H9 (cell line): ENCODE measurements at regions not wholly inside any gene's neighbourhood (a gene's known extent, or its start where the extent isn't known, plus 50 kb on each side); places are given as distances from the start of the nearest gene placed in this dataset.

ENCODE experiments used
- DNase-seq: peaks from one replicate; pipeline ENCODE4 v3.0.0-alpha.2; 2017
- H2AFZ ChIP-seq: one replicate; pipeline ENCODE4 v1.6.1; 2013; ENCODE audit warnings: mild to moderate bottlenecking, low read length, control low read depth, moderate library complexity
- H2AK5ac ChIP-seq: 2 replicates; pipeline ENCODE4 v1.6.1; 2013; ENCODE audit warnings: low read length, control low read depth, mixed read lengths; ENCODE audit not compliant: insufficient read length
- H2BK120ac ChIP-seq: one replicate; pipeline ENCODE4 v1.6.1; 2013; ENCODE audit warnings: low read depth, mild to moderate bottlenecking, low read length, control low read depth, inconsistent platforms; ENCODE audit not compliant: poor library complexity, severe bottlenecking
- H2BK12ac ChIP-seq: 2 replicates; pipeline ENCODE4 v1.6.1; 2013; ENCODE audit warnings: low read length, control low read depth, mixed read lengths, low read depth; ENCODE audit not compliant: insufficient read length
- H2BK15ac ChIP-seq: 2 replicates; pipeline ENCODE4 v1.6.1; 2013; ENCODE audit warnings: low read depth, low read length, control low read depth
- H2BK20ac ChIP-seq: one replicate; pipeline ENCODE4 v1.6.1; 2013; ENCODE audit warnings: low read depth, mild to moderate bottlenecking, low read length, control low read depth, inconsistent platforms; ENCODE audit not compliant: poor library complexity, severe bottlenecking
- H2BK5ac ChIP-seq: 2 replicates; pipeline ENCODE4 v1.6.1; 2013; ENCODE audit warnings: low read length, control low read depth, mixed read lengths; ENCODE audit not compliant: insufficient read length
- H3K14ac ChIP-seq: 2 replicates; pipeline ENCODE4 v1.6.1; 2013; ENCODE audit warnings: low read length, control low read depth; ENCODE audit not compliant: insufficient read depth
- H3K18ac ChIP-seq: 2 replicates; pipeline ENCODE4 v1.6.1; 2013; ENCODE audit warnings: low read depth, mild to moderate bottlenecking, mixed read lengths, low read length, control low read depth; ENCODE audit not compliant: insufficient read length
- H3K23ac ChIP-seq: 2 replicates; pipeline ENCODE4 v1.6.1; 2013; ENCODE audit warnings: low read length, control low read depth, mixed read lengths, low read depth; ENCODE audit not compliant: insufficient read length
- H3K23me2 ChIP-seq: 2 replicates; pipeline ENCODE4 v1.6.1; 2013; ENCODE audit warnings: low read depth, mild to moderate bottlenecking, mixed read lengths, low read length, control low read depth; ENCODE audit not compliant: insufficient read length, poor library complexity, severe bottlenecking
- H3K27ac ChIP-seq: 2 replicates; pipeline ENCODE4 v1.5.1; 2013; ENCODE audit warnings: low read length, control low read depth, mixed read lengths, low read depth; ENCODE audit not compliant: insufficient read length
- H3K27me3 ChIP-seq: 2 replicates; pipeline ENCODE4 v1.6.1; 2013; ENCODE audit warnings: low read length, control low read depth, inconsistent platforms; ENCODE audit not compliant: insufficient read depth
- H3K4ac ChIP-seq: 2 replicates; pipeline ENCODE4 v1.6.1; 2013; ENCODE audit warnings: low read depth, mild to moderate bottlenecking, control low read depth, inconsistent platforms, low read length, moderate library complexity
- H3K4me1 ChIP-seq: 2 replicates; pipeline ENCODE4 v1.6.1; 2013; ENCODE audit warnings: low read length, control low read depth, inconsistent platforms; ENCODE audit not compliant: insufficient read depth
- H3K4me2 ChIP-seq: 2 replicates; pipeline ENCODE4 v1.6.1; 2013; ENCODE audit warnings: low read length, control low read depth, mixed read lengths; ENCODE audit not compliant: insufficient read length, insufficient read depth
- H3K56ac ChIP-seq: 2 replicates; pipeline ENCODE4 v1.6.1; 2013; ENCODE audit warnings: low read depth, mild to moderate bottlenecking, mixed read lengths, low read length, control low read depth; ENCODE audit not compliant: insufficient read length
- H3K79me1 ChIP-seq: 2 replicates; pipeline ENCODE4 v1.6.1; 2013; ENCODE audit warnings: low read depth, mild to moderate bottlenecking, moderate library complexity, low read length, control low read depth, inconsistent platforms; ENCODE audit not compliant: insufficient read depth, poor library complexity, severe bottlenecking
- H3K79me2 ChIP-seq: 2 replicates; pipeline ENCODE4 v1.6.1; 2013; ENCODE audit warnings: low read length, control low read depth, inconsistent platforms; ENCODE audit not compliant: insufficient read depth
- H3K9ac ChIP-seq: 2 replicates; pipeline ENCODE4 v1.6.1; 2013; ENCODE audit warnings: low read length, control low read depth, mixed read lengths; ENCODE audit not compliant: insufficient read length; ENCODE audit errors: extremely low read depth
- H3K9me3 ChIP-seq: one replicate; pipeline ENCODE4 v1.6.1; 2013; ENCODE audit warnings: low read depth, low read length, inconsistent platforms; ENCODE audit not compliant: control insufficient read depth
- H3T11ph ChIP-seq: one replicate; pipeline ENCODE4 v1.6.1; 2013; ENCODE audit warnings: mild to moderate bottlenecking, low read length, control low read depth, inconsistent platforms
- H4K20me1 ChIP-seq: one replicate; pipeline ENCODE4 v1.6.1; 2013; ENCODE audit not compliant: control insufficient read depth, insufficient read length, insufficient read depth
- H4K5ac ChIP-seq: 2 replicates; pipeline ENCODE4 v1.6.1; 2013; ENCODE audit warnings: low read depth, mild to moderate bottlenecking, mixed read lengths, low read length, control low read depth; ENCODE audit not compliant: insufficient read length
- H4K8ac ChIP-seq: replicated peaks from 2 replicates; pipeline ENCODE4 v1.6.1; 2013; ENCODE audit warnings: low read length, control low read depth, mixed read lengths, low read depth; ENCODE audit not compliant: insufficient read length
- H4K91ac ChIP-seq: 2 replicates; pipeline ENCODE4 v1.6.1; 2013; ENCODE audit warnings: low read depth, mild to moderate bottlenecking, moderate library complexity, mixed read lengths, low read length, control low read depth; ENCODE audit not compliant: insufficient read length
- H3K27ac Mint-ChIP-seq, 3 experiments: 2 replicates in 2 of 3; 3 replicates in 1 of 3; pipeline ENCODE4 v1.8.0; 2020 to 2021; ENCODE audit warnings: mixed read lengths in 3 of 3, mild to moderate bottlenecking in 1 of 3, moderate library complexity in 1 of 3
- H3K27me3 Mint-ChIP-seq: 2 replicates; pipeline ENCODE4 v1.8.0; 2021; ENCODE audit warnings: low read depth, mild to moderate bottlenecking, moderate library complexity, mixed read lengths
- H3K36me3 Mint-ChIP-seq, 3 experiments: 2 replicates in 2 of 3; 3 replicates in 1 of 3; pipeline ENCODE4 v1.8.0; 2020 to 2021; ENCODE audit warnings: low read depth in 3 of 3, mixed read lengths in 3 of 3; ENCODE audit not compliant: insufficient read depth in 1 of 3
- H3K4me1 Mint-ChIP-seq, 2 experiments: 2 replicates each; pipeline ENCODE4 v1.8.0; 2020; ENCODE audit warnings: mixed read lengths in 2 of 2
- H3K4me3 Mint-ChIP-seq, 2 experiments: 2 replicates in 1 of 2; 3 replicates in 1 of 2; pipeline ENCODE4 v1.8.0; 2020 to 2021; ENCODE audit warnings: mild to moderate bottlenecking in 2 of 2, mixed read lengths in 2 of 2, moderate library complexity in 1 of 2
- H3K9me3 Mint-ChIP-seq, 2 experiments: 2 replicates in 1 of 2; 3 replicates in 1 of 2; pipeline ENCODE4 v1.8.0; 2020; ENCODE audit warnings: mild to moderate bottlenecking in 2 of 2, mixed read lengths in 2 of 2, moderate library complexity in 1 of 2
- WGBS: extraction: QIAGEN DNeasy Blood & Tissue Kit; methylation state at CpG from one replicate; pipeline ENCODE4 v1.1.7; 2013; ENCODE audit warnings: missing lambda C conversion rate, low lambda C conversion rate, mixed read lengths; ENCODE audit not compliant: insufficient read length; ENCODE audit errors: extremely low coverage; 5-methylcytosine and 5-hydroxymethylcytosine counted together
- TF ChIP-seq, protein P1 (sequence below): fragments of 200-600 bp; sonication (generic); conservative IDR thresholded peaks from 3 replicates; pipeline ENCODE4 v1.8.0; 2021; ENCODE audit warnings: antibody characterized with exemption, mild to moderate bottlenecking

DNA sequence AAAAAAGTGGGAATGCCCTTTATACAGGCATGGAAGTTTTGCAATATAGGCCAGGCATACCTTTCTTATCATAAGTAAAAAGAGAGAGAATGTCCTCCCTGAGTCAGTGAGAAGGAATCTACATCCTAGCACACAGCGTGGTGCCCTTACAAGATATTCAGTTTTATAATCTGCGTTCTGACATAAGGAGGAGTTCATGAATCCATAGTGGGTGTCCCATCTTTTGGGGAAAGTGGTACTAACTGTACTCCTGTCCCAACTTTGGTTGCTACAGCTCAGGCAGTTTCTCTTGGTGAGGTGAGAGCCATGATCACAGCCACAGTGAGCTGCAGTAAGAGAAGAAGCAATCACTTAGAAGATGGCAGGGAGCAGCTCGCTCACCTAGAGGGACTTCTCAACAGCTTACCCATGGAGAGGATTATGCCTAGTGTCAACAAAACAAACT lies 332.9 kb downstream of the BCAT1 start:
- H4K20me1 ChIP-seq: no peaks in the 10 kb centered on the region
- H2BK12ac ChIP-seq: no peak overlapping the region
- no peak overlapping the region for H3K4me3 Mint-ChIP-seq
- H3K4me1 Mint-ChIP-seq: peaks cover 13 to 15% of the 10 kb centered on the region in 2 experiments
- TF ChIP-seq, protein P1, sequence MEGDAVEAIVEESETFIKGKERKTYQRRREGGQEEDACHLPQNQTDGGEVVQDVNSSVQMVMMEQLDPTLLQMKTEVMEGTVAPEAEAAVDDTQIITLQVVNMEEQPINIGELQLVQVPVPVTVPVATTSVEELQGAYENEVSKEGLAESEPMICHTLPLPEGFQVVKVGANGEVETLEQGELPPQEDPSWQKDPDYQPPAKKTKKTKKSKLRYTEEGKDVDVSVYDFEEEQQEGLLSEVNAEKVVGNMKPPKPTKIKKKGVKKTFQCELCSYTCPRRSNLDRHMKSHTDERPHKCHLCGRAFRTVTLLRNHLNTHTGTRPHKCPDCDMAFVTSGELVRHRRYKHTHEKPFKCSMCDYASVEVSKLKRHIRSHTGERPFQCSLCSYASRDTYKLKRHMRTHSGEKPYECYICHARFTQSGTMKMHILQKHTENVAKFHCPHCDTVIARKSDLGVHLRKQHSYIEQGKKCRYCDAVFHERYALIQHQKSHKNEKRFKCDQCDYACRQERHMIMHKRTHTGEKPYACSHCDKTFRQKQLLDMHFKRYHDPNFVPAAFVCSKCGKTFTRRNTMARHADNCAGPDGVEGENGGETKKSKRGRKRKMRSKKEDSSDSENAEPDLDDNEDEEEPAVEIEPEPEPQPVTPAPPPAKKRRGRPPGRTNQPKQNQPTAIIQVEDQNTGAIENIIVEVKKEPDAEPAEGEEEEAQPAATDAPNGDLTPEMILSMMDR: no peak
- H3K9me3 Mint-ChIP-seq: peaks cover 0 to 6% of the 10 kb centered on the region in 2 experiments; a peak in 4 of 5 replicates
- H4K91ac ChIP-seq: no peak overlapping the region
- H3K14ac ChIP-seq: no peak overlapping the region
- H3K4me2 ChIP-seq: no peak overlapping the region
- no peaks in the 10 kb centered on the region for H3K27me3 ChIP-seq
- H3K23me2 ChIP-seq: no peaks in the 10 kb centered on the region
- H2BK15ac ChIP-seq: no peak overlapping the region
- H4K5ac ChIP-seq: no peak overlapping the region
- WGBS: no CpG with 5 or more reads among the region's 3 CpGs
- H3K4ac ChIP-seq: no peak overlapping the region
- H2BK20ac ChIP-seq: no peak overlapping the region
- H3K79me2 ChIP-seq: no peaks in the 10 kb centered on the region
- no peak for DNase-seq
- no peak overlapping the region for H3T11ph ChIP-seq
- no peak overlapping the region for H3K27ac Mint-ChIP-seq
- no peak overlapping the region for H3K23ac ChIP-seq
- H3K27ac ChIP-seq: no peak overlapping the region
- no peaks in the 10 kb centered on the region for H3K9me3 ChIP-seq
- no peaks in the 10 kb centered on the region; the same call in 1 of the 2 replicates for H3K4me1 ChIP-seq
- H2BK5ac ChIP-seq: no peak overlapping the region
- no peak overlapping the region for H4K8ac ChIP-seq
- H3K56ac ChIP-seq: no peak overlapping the region
- H3K18ac ChIP-seq: no peak overlapping the region
- no peak overlapping the region for H2BK120ac ChIP-seq
- H2AFZ ChIP-seq: no peak overlapping the region
- peaks cover 0 to under 1% (median 0%) of the 10 kb centered on the region in 3 experiments; a peak in 1 of 7 replicates for H3K36me3 Mint-ChIP-seq
- no peaks in the 10 kb centered on the region for H3K79me1 ChIP-seq
- H2AK5ac ChIP-seq: no peak overlapping the region
- no peaks in the 10 kb centered on the region for H3K27me3 Mint-ChIP-seq
- no peak overlapping the region for H3K9ac ChIP-seq
